OCI-LY1 (cell line): ENCODE measurements at regions not wholly inside any gene's neighbourhood (a gene's known extent, or its start where the extent isn't known, plus 50 kb on each side); places are given as distances from the start of the nearest gene placed in this dataset.
"Not testable (repeated sequence)": the region's sequence is repeated elsewhere in the genome, so short reads cannot be mapped to it uniquely, and the experiment has no call there.

Source experiments
- H2AFZ ChIP-seq: fragments of 200-600 bp; sonication (generic), shearing (Covaris generic); 2 replicates; pipeline ENCODE4 v1.6.0; 2014; ENCODE audit warnings: antibody characterized with exemption, mild to moderate bottlenecking, low read length
- H3F3A ChIP-seq: fragments of 200-600 bp; sonication (generic), shearing (Covaris generic); 2 replicates; pipeline ENCODE4 v1.6.0; 2014; ENCODE audit warnings: mild to moderate bottlenecking, antibody characterized with exemption, low read length, moderate library complexity; ENCODE audit not compliant: insufficient read depth
- H3K27ac ChIP-seq: fragments of 200-600 bp; sonication (generic); 2 replicates; pipeline ENCODE4 v1.5.1; 2014; ENCODE audit warnings: low read length, mixed run types, mild to moderate bottlenecking, low read depth; ENCODE audit not compliant: poor library complexity, severe bottlenecking
- H3K27me3 ChIP-seq: fragments of 200-600 bp; sonication (generic); 2 replicates; pipeline ENCODE4 v1.6.0; 2014; ENCODE audit warnings: antibody characterized with exemption, mild to moderate bottlenecking, low read length, moderate library complexity; ENCODE audit not compliant: insufficient read depth
- H3K36me3 ChIP-seq: fragments of 200-600 bp; sonication (generic); 2 replicates; pipeline ENCODE4 v1.6.1; 2014; ENCODE audit warnings: mild to moderate bottlenecking, antibody characterized with exemption, low read length, moderate library complexity, mixed read lengths; ENCODE audit not compliant: insufficient read depth
- H3K4me1 ChIP-seq: fragments of 200-600 bp; sonication (generic); 2 replicates; pipeline ENCODE4 v1.5.1; 2014; ENCODE audit warnings: mild to moderate bottlenecking, low read length, moderate library complexity; ENCODE audit not compliant: insufficient read depth, severe bottlenecking
- H3K4me2 ChIP-seq: fragments of 200-600 bp; sonication (generic), shearing (Covaris generic); 2 replicates; pipeline ENCODE4 v1.6.1; 2014; ENCODE audit warnings: low read length
- H3K4me3 ChIP-seq: fragments of 200-600 bp; sonication (generic); 2 replicates; pipeline ENCODE4 v1.5.1; 2014; ENCODE audit warnings: low read length, low read depth, mild to moderate bottlenecking, mixed read lengths; ENCODE audit not compliant: poor library complexity, severe bottlenecking
- H3K79me2 ChIP-seq: fragments of 200-600 bp; shearing (Covaris generic); 2 replicates; pipeline ENCODE4 v1.6.1; 2016; ENCODE audit warnings: mixed run types, low read length, mixed read lengths; ENCODE audit not compliant: insufficient read depth
- H3K9ac ChIP-seq: fragments of 200-600 bp; sonication (generic), shearing (Covaris generic); 2 replicates; pipeline ENCODE4 v1.6.1; 2014; ENCODE audit warnings: mild to moderate bottlenecking, low read length, mixed read lengths
- H3K9me2 ChIP-seq: fragments of 200-600 bp; sonication (generic), shearing (Covaris generic); 2 replicates; pipeline ENCODE4 v1.6.1; 2014; ENCODE audit warnings: low read depth, mild to moderate bottlenecking, low read length, mixed read lengths
- H3K9me3 ChIP-seq: fragments of 200-600 bp; shearing (Covaris generic); 2 replicates; pipeline ENCODE4 v1.6.1; 2014; ENCODE audit warnings: low read length, mixed read lengths
- H4K20me1 ChIP-seq: fragments of 200-600 bp; sonication (generic), shearing (Covaris generic); 2 replicates; pipeline ENCODE4 v1.6.0; 2016; ENCODE audit warnings: mild to moderate bottlenecking, low read length; ENCODE audit not compliant: insufficient read depth
- CTCF ChIP-seq: fragments of 200-600 bp; sonication (generic), shearing (Covaris generic); IDR thresholded peaks from 2 replicates; pipeline ENCODE4 v1.5.1; 2017; ENCODE audit warnings: mild to moderate bottlenecking, antibody characterized with exemption, low read length, moderate library complexity, mixed read lengths
- EZH2 ChIP-seq: fragments of 200-600 bp; sonication (generic), shearing (Covaris generic); IDR thresholded peaks from 2 replicates; pipeline ENCODE4 v1.8.0; 2017; ENCODE audit warnings: borderline replicate concordance, mixed run types, mild to moderate bottlenecking, antibody characterized with exemption, low read length, moderate library complexity, mixed read lengths

DNA sequence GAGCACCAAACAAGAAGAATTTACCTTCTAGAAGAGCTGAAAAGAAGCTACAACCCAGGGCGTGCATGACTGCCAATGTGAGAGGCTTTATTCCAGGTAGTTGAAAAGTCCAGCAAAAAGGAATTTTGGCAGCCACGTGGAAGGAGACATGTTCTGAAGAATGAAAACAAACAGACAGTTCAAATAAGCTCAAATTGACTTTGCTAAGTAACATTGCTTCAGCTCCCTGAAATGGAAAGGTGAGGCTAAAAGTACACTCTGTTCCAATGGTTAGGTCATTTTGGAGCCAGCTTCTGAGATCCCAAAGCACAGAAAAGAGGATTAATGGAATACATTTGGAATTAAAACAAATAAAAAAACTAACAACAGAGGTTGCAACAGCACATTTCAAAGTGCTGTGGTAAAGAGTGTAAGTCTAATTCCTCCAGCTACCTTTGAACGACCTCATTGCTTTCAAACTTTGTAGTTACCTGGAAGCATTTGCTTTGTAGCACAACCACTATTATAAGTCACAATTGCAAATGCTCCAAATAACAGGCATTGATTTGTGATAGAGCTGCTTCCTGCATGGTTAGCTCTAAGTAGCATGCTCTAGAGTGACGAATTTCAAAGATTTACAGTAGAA, 405.3 kb upstream of the EDA2R start:
- no peak overlapping the region for H3K4me2 ChIP-seq
- no peak overlapping the region for H3K27ac ChIP-seq
- TF ChIP-seq EZH2 (no peak), CTCF (no peak)
- no peaks in the 10 kb centered on the region for H3F3A ChIP-seq
- H3K4me1 ChIP-seq: no peaks in the 10 kb centered on the region
- H2AFZ ChIP-seq: no peak overlapping the region
- H3K79me2 ChIP-seq: no peaks in the 10 kb centered on the region
- H3K9me3 ChIP-seq: no peaks in the 10 kb centered on the region
- H3K9me2 ChIP-seq: no peaks in the 10 kb centered on the region
- H3K27me3 ChIP-seq: no peaks in the 10 kb centered on the region
- no peak overlapping the region for H3K9ac ChIP-seq
- H3K4me3 ChIP-seq: no peak overlapping the region
- H3K36me3 ChIP-seq: no peaks in the 10 kb centered on the region
- H4K20me1 ChIP-seq: no peaks in the 10 kb centered on the region

DNA sequence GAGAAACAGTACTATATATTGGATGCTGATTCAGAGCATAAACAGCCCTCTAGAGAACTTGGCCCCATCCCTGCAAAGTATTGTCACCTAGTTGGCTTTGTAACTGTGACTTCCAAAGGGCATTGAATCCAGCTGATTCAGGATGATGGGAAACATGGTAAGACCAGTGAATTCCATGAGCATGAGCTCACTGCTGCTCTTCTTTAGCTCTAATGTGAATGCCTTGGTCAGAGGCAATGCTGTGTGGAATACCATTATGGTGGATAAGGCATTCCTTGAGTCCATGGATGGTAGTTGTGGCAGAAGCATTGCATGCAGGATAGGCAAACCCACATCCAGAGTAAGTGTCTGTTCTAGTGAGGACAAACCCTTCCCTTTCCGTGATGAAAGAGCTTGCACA, 365.6 kb upstream of the EDA2R start:
- Histone ChIP-seq H3K27me3 (no peaks in the 10 kb centered on the region), H3K27ac (no peak overlapping the region), H3K9me3 (no peaks in the 10 kb centered on the region), H3F3A (no peaks in the 10 kb centered on the region), H3K9ac (no peak overlapping the region), H3K4me3 (no peak overlapping the region), H3K79me2 (no peaks in the 10 kb centered on the region), H3K4me2 (no peak overlapping the region), H3K9me2 (no peaks in the 10 kb centered on the region), H4K20me1 (no peaks in the 10 kb centered on the region), H3K36me3 (no peaks in the 10 kb centered on the region), H2AFZ (no peak overlapping the region), H3K4me1 (no peaks in the 10 kb centered on the region)
- TF ChIP-seq EZH2 (no peak), CTCF (no peak)

GRCh38 chrX:66994729-66995128, 355.9 kb upstream of the EDA2R start:
- no peaks in the 10 kb centered on the region for H3K36me3 ChIP-seq
- H3K9me2 ChIP-seq: no peaks in the 10 kb centered on the region
- H4K20me1 ChIP-seq: no peaks in the 10 kb centered on the region
- TF ChIP-seq EZH2: no peak
- no peak for TF ChIP-seq CTCF
- H3K79me2 ChIP-seq: no peaks in the 10 kb centered on the region
- no peak overlapping the region for H3K9ac ChIP-seq
- no peak overlapping the region for H3K27ac ChIP-seq
- no peaks in the 10 kb centered on the region for H3K9me3 ChIP-seq
- no peak overlapping the region for H2AFZ ChIP-seq
- no peak overlapping the region for H3K4me3 ChIP-seq
- H3K4me1 ChIP-seq: no peaks in the 10 kb centered on the region
- no peaks in the 10 kb centered on the region for H3F3A ChIP-seq
- no peaks in the 10 kb centered on the region for H3K27me3 ChIP-seq
- no peak overlapping the region for H3K4me2 ChIP-seq

DNA sequence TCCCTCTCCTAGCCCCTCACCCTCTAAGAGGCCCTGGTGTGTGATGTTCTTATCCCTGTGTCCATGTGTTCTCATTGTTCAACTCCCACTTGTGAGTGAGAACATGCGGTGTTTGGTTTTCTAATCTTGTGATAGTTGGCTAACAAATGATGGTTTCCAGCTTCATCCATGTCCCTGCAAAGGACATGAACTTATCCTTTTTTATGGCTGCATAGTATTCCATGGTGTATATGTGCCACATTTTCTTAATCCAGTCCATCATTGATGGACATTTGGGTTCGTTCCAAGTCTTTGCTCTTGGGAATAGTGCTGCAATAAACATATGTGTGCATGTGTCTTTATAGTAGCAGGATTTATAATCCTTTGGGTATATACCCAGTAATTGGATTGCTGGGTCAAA, 353.2 kb upstream of the EDA2R start:
- H3K9me3 ChIP-seq, H3K9ac ChIP-seq, H3F3A ChIP-seq, H3K27ac ChIP-seq, H2AFZ ChIP-seq, H3K4me2 ChIP-seq, H3K27me3 ChIP-seq, H3K4me1 ChIP-seq, H3K79me2 ChIP-seq, H3K36me3 ChIP-seq, H4K20me1 ChIP-seq, H3K9me2 ChIP-seq, H3K4me3 ChIP-seq: not testable (repeated sequence)
